MM.1S (cell line): ENCODE measurements at regions not wholly inside any gene's neighbourhood (a gene's known extent, or its start where the extent isn't known, plus 50 kb on each side); places are given as distances from the start of the nearest gene placed in this dataset.

ENCODE experiments used
- EZH2phosphoT487 ChIP-seq: fragments of 300-600 bp; sonication (generic); IDR thresholded peaks from 2 replicates; pipeline ENCODE4 v1.6.1; 2018; ENCODE audit warnings: antibody characterized with exemption, low read length
- TF ChIP-seq, protein P1 (sequence below): fragments of 300-600 bp; sonication (generic); IDR thresholded peaks from 2 replicates; pipeline ENCODE4 v1.5.1; 2016; ENCODE audit warnings: antibody characterized with exemption, low read length, mixed read lengths

DNA sequence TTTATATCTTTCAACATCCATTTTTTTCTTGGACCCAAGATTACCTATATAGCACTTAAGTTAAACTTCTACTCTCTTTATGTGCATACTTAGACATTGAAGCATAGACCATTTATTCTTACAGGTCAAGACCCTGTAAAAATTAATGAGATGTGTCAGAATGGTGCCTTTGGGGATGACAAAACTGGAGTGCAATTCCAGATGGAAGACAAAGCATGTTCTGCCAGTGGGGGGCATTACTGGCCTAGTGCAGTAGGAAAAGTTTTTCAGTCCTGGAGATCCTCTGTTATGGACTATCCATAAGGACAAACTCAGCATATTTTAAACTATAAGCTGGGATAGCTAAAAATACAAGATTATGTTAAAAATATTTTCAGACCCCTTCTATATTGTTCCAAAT, 57.8 kb upstream of the MMADHC start:
- TF ChIP-seq EZH2phosphoT487, result no peak
- TF ChIP-seq, protein P1, sequence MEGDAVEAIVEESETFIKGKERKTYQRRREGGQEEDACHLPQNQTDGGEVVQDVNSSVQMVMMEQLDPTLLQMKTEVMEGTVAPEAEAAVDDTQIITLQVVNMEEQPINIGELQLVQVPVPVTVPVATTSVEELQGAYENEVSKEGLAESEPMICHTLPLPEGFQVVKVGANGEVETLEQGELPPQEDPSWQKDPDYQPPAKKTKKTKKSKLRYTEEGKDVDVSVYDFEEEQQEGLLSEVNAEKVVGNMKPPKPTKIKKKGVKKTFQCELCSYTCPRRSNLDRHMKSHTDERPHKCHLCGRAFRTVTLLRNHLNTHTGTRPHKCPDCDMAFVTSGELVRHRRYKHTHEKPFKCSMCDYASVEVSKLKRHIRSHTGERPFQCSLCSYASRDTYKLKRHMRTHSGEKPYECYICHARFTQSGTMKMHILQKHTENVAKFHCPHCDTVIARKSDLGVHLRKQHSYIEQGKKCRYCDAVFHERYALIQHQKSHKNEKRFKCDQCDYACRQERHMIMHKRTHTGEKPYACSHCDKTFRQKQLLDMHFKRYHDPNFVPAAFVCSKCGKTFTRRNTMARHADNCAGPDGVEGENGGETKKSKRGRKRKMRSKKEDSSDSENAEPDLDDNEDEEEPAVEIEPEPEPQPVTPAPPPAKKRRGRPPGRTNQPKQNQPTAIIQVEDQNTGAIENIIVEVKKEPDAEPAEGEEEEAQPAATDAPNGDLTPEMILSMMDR, result no peak
